ENCODE measurements at regions not wholly inside any gene's neighbourhood (a gene's known extent, or its start where the extent isn't known, plus 50 kb on each side); places are given as distances from the start of the nearest gene placed in this dataset.

- DNase-seq: no peak
Measured at GRCh38 chr12:91959220-91959619, 186.4 kb downstream of the BTG1 start.

GRCh38 chr12:91958816-91959215, 186.8 kb downstream of the BTG1 start:
- no peak for DNase-seq

GRCh38 chr12:91954747-91955146, 190.9 kb downstream of the BTG1 start:
- no peak for DNase-seq

GRCh38 chr12:91954326-91954725, 191.3 kb downstream of the BTG1 start:
- DNase-seq: no peak

- no peak for DNase-seq
Measured at GRCh38 chr12:91952916-91953315, 192.7 kb downstream of the BTG1 start.

- DNase-seq: no peak
Measured at GRCh38 chr12:91951571-91951970, 194.1 kb downstream of the BTG1 start.

GRCh38 chr12:91948504-91948903, 197.1 kb downstream of the BTG1 start:
- no peak for DNase-seq

GRCh38 chr12:91947459-91947858, 198.2 kb downstream of the BTG1 start:
- no peak for DNase-seq

- no peak for DNase-seq
Measured at GRCh38 chr12:91944637-91945036, 201.0 kb downstream of the BTG1 start.

GRCh38 chr12:91940826-91941570, 204.6 kb downstream of the BTG1 start:
- no peak for DNase-seq

- DNase-seq: no peak
Measured at GRCh38 chr12:91940322-91940721, 205.3 kb downstream of the BTG1 start.

GRCh38 chr12:91937706-91938105, 207.9 kb downstream of the BTG1 start:
- no peak for DNase-seq

GRCh38 chr12:91937009-91937408, 208.6 kb downstream of the BTG1 start:
- no peak for DNase-seq

GRCh38 chr12:91935296-91935695, 210.3 kb downstream of the BTG1 start:
- no peak for DNase-seq

- peak; percentile 12 for DNase-seq
Measured at GRCh38 chr12:91931111-91931510, 214.5 kb downstream of the BTG1 start.

GRCh38 chr12:91928501-91928900, 217.1 kb downstream of the BTG1 start:
- no peak for DNase-seq

GRCh38 chr12:91926848-91927247, 218.8 kb downstream of the BTG1 start:
- DNase-seq: no peak

GRCh38 chr12:91924827-91925226, 220.8 kb downstream of the BTG1 start:
- no peak for DNase-seq

GRCh38 chr12:91923864-91924263, 221.8 kb downstream of the BTG1 start:
- DNase-seq: no peak

- DNase-seq: no peak
Measured at GRCh38 chr12:91922674-91923073, 223.0 kb downstream of the BTG1 start.

GRCh38 chr12:91922139-91922538, 223.5 kb downstream of the BTG1 start:
- no peak for DNase-seq

GRCh38 chr12:91921555-91921954, 224.1 kb downstream of the BTG1 start:
- no peak for DNase-seq

- DNase-seq: no peak
Measured at GRCh38 chr12:91920741-91921140, 224.9 kb downstream of the BTG1 start.

GRCh38 chr12:91920276-91920675, 225.4 kb downstream of the BTG1 start:
- DNase-seq: no peak

GRCh38 chr12:91918431-91918830, 227.2 kb downstream of the BTG1 start:
- no peak for DNase-seq

Data from NCI-H1105 (cell line).